ENCODE measurements at regions not wholly inside any gene's neighbourhood (a gene's known extent, or its start where the extent isn't known, plus 50 kb on each side); places are given as distances from the start of the nearest gene placed in this dataset.
"Not testable (repeated sequence)": the region's sequence is repeated elsewhere in the genome, so short reads cannot be mapped to it uniquely, and the experiment has no call there.

DNA sequence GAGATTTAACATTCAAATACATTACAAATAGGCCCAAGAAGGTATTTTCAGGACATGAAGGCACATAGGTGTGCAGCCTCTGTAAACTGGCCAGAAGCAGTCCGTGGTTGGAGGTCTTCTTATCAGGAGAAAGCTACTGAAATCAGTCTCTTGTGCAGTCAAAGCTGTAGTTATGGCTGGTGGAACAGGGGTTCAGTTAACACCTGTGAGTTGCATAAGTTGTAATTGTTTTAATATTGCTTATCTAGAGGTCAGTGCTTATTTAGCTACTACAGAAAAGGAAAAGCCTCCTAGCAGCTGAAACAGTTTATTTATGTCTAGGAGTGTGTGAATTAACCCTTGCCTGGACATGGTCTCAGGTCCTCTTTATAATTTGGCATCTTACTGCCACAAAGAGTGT lies 377.6 kb upstream of the MDGA2 start:
- Histone ChIP-seq H3K27ac (no peak overlapping the region), H3K4me1 (replicated peaks in 1 of 2) (no peaks in the 10 kb centered on the region), H3K27me3 (no peaks in the 10 kb centered on the region), H3K36me3 (replicated peaks in 1 of 2) (no peaks in the 10 kb centered on the region), H3K4me3 (no peak overlapping the region), H3K9me3 (replicated peaks in 1 of 3) (no peaks in the 10 kb centered on the region)
- DNase-seq = no peak
- 15 to 55% (median 24%) methylated on average over 1 of the region's 1 CpG for WGBS, 4 donors
- intact Hi-C loops (cut with DNase I) = no loop called here
- no peak for TF ChIP-seq POLR2A (IDR thresholded peaks at IDR 0.05)
- TF ChIP-seq, protein P1, sequence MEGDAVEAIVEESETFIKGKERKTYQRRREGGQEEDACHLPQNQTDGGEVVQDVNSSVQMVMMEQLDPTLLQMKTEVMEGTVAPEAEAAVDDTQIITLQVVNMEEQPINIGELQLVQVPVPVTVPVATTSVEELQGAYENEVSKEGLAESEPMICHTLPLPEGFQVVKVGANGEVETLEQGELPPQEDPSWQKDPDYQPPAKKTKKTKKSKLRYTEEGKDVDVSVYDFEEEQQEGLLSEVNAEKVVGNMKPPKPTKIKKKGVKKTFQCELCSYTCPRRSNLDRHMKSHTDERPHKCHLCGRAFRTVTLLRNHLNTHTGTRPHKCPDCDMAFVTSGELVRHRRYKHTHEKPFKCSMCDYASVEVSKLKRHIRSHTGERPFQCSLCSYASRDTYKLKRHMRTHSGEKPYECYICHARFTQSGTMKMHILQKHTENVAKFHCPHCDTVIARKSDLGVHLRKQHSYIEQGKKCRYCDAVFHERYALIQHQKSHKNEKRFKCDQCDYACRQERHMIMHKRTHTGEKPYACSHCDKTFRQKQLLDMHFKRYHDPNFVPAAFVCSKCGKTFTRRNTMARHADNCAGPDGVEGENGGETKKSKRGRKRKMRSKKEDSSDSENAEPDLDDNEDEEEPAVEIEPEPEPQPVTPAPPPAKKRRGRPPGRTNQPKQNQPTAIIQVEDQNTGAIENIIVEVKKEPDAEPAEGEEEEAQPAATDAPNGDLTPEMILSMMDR (IDR thresholded peaks at IDR 0.05) = no peak

DNA sequence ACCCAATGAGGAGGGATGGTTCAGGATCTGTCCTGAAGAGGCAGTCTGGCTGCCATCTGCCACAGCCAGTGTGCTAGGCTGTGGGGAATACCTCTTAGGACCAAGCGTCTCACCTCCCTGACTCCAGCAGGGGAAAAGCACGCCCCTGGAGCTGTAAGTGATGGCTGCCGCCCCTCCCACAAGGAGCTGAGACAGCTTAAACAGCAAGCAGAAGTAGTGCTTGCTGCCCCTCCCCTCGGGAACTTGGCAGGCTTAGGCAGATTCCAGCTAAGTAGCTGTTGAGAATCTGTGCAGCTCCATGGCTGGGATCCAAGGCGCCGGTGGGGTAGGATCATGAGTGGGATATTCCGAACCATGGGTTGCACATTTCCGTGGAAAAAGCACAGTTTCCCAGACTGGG lies 360.4 kb upstream of the MDGA2 start:
- no peaks in the 10 kb centered on the region for H3K27me3 ChIP-seq
- H3K9me3 ChIP-seq (replicated peaks in 1 of 3) = no peaks in the 10 kb centered on the region
- intact Hi-C loops (cut with DNase I) = no loop called here
- WGBS, 4 donors = 72 to 81% (median 80%) methylated on average over 2 to 8 of the region's 8 CpGs
- TF ChIP-seq POLR2A (IDR thresholded peaks at IDR 0.05) = no peak
- TF ChIP-seq, protein P1 (IDR thresholded peaks at IDR 0.05) = no peak
- no peak overlapping the region for H3K4me3 ChIP-seq
- no peak overlapping the region for H3K27ac ChIP-seq
- H3K36me3 ChIP-seq (replicated peaks in 1 of 2) = no peaks in the 10 kb centered on the region
- H3K4me1 ChIP-seq (replicated peaks in 1 of 2) = no peaks in the 10 kb centered on the region
- no peak for DNase-seq

DNA sequence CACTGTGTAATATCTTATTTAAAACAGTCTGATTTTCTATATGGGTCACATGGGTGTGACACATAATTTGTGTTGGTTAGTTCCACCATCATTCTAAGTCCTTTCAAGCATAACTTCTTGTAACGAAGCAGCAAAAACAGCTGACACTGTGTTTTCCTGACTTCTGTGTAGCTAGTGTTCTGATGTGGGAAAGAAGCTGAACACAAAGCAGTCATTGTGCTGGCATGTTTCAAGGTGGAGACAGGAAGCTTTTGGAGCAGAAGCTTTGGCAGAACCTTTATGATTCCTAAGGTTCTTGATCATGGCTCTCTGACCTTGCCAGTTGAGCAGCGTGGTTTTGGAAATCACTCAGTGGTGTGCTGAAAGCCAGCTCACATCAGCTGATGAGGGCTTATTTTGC lies 351.7 kb upstream of the MDGA2 start:
- no peaks in the 10 kb centered on the region for H3K36me3 ChIP-seq (replicated peaks in 1 of 2)
- intact Hi-C loops (cut with DNase I) = no loop called here
- no peak overlapping the region for H3K27ac ChIP-seq
- WGBS, 4 donors = 61 to 72% (median 68%) methylated on average over 2 of the region's 2 CpGs
- no peaks in the 10 kb centered on the region for H3K9me3 ChIP-seq (replicated peaks in 1 of 3)
- no peaks in the 10 kb centered on the region for H3K4me1 ChIP-seq (replicated peaks in 1 of 2)
- no peak for DNase-seq
- no peak overlapping the region for H3K4me3 ChIP-seq
- no peaks in the 10 kb centered on the region for H3K27me3 ChIP-seq
- TF ChIP-seq, protein P1 (IDR thresholded peaks at IDR 0.05) = no peak
- no peak for TF ChIP-seq POLR2A (IDR thresholded peaks at IDR 0.05)

DNA sequence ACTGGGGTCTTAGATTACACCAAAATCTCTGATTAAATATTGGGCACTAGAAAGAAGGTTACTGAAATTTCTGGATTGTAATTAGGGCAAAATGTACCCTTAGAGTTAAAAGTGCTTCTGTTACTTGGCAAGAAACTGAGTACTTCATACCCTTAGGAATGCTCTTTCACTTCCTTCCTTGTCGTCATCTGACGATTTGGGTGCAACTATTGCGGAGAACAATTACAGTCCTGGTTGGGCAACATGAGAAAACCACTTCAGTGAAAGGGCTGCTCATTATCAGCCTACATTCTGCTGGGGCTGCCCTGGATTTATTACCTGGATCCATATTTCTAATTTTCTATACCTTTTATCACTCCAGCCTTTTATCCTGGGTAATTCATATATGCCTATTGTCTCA lies 348.5 kb upstream of the MDGA2 start:
- 72 to 79% (median 75%) methylated on average over 3 of the region's 3 CpGs for WGBS, 4 donors
- no peak overlapping the region for H3K27ac ChIP-seq
- no peak for TF ChIP-seq POLR2A (IDR thresholded peaks at IDR 0.05)
- TF ChIP-seq, protein P1 (IDR thresholded peaks at IDR 0.05) = no peak

DNA sequence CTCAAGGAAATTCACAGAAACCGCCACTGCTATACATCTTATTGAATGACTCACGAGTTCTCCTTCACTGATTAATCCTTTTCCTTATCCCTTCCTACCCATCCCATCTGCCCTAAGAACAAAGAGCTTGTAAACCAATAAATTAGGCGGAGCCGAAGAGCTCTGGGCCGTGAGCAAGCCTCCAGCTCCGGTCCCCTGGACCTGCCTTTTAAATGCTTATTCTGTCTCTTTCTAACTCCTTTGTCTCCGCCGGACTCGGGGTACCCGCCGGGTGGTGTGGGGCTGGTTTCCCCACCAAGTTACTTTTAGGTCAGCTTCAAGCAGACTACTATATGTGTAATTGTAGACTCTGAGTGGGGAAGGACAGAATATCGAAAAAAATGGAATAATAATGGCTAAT lies 336.1 kb upstream of the MDGA2 start:
- DNase-seq; intact Hi-C loops (cut with DNase I); H3K4me3 ChIP-seq; H3K36me3 ChIP-seq (replicated peaks in 1 of 2); H3K27ac ChIP-seq; H3K27me3 ChIP-seq; H3K4me1 ChIP-seq (replicated peaks in 1 of 2); H3K9me3 ChIP-seq (replicated peaks in 1 of 3): not testable (repeated sequence)
- 46 to 61% (median 50%) methylated on average over 12 of the region's 12 CpGs for WGBS, 4 donors

More for the DNA sequence above, 348.5 kb upstream of the MDGA2 start:
- no peak for DNase-seq
- no peaks in the 10 kb centered on the region for H3K36me3 ChIP-seq (replicated peaks in 1 of 2)
- intact Hi-C loops (cut with DNase I) = no loop called here
- H3K9me3 ChIP-seq (replicated peaks in 1 of 3) = peaks cover 0 to 5% (median 0%) of the 10 kb centered on the region in 3 donors
- H3K4me3 ChIP-seq = no peak overlapping the region
- no peaks in the 10 kb centered on the region for H3K4me1 ChIP-seq (replicated peaks in 1 of 2)
- no peaks in the 10 kb centered on the region for H3K27me3 ChIP-seq

Data from adrenal gland (tissue), 9 donors.